Stromal cell of bone marrow (primary cell): ENCODE measurements at regions not wholly inside any gene's neighbourhood (a gene's known extent, or its start where the extent isn't known, plus 50 kb on each side); places are given as distances from the start of the nearest gene placed in this dataset.
"Not testable (repeated sequence)": the region's sequence is repeated elsewhere in the genome, so short reads cannot be mapped to it uniquely, and the experiment has no call there.

Source experiments
- DNase-seq: peaks from one replicate; pipeline ENCODE4 v3.0.0-alpha.2; 2012; ENCODE audit warnings: low read depth

DNA sequence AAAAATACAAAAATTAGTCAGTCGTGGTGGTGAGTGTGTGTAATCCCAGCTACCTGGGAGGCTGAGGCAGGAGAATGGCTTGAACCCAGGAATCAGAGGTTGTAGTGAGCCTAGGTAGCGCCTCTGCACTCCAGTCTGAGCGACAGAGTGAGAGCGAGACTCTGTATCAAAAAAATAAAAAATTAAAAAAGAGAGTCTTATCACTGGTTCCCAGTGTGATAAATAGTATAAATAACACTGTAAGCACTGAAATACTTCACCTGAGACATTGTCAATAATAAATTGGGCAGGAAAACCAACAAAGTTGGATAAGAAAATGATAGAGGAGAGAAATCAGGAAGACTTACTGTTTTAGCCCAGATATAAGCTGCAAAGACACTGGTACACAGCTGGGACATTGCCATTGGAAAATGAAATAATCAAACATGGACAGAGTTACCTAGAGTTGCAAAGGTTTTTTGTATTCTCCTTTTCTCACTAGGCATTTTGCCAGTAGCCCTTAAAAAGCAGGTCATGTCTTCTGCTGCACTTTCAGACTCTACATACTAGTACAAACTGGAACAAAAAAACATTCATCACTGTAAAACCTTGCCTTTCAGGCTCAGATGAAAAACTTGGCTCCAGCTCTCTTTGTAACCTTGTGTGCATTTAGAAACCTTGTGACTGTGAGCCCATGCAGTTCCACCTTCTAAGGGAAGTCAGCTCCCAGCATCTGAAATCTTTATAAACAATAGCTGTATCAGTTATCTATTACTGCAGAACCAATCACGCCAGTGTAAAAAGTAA, 55.0 kb upstream of the PPP1R2C start:
- DNase-seq, result no peak

DNA sequence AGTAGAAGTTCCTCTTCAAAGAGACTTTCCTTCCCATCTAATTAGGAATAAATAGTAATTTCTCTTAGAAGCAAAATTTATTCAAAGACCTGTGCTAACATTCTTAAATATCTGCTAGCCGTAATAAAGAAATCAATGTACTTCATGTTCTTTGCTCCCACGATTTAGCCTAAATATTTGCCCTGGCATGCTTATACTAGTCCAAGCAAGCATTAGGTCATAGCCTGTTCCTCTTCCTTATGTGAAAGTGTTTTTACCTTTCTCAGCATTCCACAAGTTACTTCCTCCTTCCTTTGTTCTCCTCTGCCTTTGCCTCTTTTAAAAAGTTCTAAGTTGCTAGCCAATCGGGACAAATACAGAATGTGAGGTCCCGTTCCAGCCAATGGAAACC, 55.6 kb upstream of the PPP1R2C start:
- DNase-seq, result not testable (repeated sequence)

DNA sequence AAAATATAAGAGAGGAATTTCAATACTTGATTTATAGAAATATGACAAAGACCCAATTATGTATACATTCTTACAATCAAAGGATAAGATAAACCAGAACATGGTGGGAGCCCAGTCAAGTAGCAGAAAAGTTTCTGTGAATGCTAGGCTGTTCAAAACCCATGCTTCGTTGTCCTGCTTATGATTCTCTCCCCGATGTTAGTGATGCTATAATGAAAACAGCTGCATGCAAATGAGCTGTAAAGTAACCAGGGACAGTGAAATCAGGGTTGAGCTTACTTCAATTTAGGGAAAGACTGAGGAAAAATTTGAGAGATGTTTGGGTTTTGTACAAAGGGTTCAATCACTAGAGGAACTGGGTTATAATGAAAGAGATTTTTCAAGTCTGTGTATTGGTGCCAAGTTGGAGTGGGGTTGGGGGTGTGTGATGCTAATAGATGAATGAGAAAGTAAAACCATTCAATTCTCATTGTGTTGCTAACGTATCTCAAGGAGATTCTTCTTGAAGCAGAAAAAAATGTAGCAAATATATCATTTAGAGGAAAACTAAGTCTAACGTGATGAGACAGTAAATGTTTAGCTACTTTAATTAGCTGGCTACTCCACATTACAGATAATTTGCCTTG, 59.3 kb upstream of the PPP1R2C start:
- DNase-seq, result no peak

DNA sequence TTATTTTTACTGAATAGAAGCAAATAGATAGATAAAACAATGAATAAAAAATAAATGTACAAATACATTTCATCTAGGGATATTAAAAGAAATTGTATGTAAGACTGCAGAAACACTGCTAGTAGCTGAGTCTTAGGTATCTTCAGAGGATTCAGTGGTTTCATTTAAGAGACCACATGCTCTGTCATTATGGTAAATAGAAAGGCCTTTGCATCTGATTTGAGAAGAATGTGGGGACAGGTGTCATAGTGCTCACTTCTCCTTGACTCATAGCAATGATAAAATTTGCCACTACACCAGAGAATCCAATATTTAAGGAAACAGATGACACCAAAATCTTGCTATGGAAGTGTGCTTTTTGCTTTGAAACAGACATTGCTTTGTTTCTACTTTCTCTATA, 59.8 kb upstream of the PPP1R2C start:
- no peak for DNase-seq

DNA sequence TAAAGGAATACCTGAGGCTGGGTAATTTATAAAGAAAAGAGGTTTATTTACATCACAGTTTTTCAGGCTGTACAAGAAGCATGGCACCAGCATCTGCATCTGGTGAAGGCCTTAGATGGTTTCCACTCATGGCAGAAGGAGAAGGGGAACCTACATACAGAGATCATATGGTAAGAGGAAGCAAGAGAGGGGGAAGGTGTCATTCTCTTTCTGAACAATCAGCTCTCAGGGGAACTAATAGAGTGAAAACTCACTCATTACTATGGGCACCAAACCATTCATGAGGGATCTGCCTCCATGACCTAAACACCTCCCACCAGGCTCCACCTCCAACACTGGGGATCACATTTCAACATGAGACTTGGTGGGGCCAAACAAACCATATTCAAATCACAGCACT, 61.7 kb upstream of the PPP1R2C start:
- DNase-seq, result no peak

DNA sequence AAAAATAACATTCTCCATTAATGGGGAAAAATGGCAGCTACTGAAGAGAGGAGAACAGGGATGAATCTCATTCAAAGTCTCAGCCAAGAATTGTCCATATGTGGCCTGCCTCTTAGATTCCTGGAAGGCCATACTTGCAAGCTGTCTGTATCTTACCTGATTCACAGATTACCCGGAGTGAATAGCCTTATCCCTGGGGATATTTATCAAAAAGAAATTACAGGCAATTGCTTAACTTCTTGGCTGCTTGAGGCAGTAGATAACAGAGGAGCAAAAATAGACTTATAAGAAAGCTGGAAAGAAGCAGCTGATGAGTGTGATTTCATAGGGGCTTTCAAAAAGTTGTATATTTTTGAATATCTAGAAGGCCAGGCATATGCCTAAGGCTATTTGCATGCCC, 68.8 kb upstream of the PPP1R2C start:
- no peak for DNase-seq

DNA sequence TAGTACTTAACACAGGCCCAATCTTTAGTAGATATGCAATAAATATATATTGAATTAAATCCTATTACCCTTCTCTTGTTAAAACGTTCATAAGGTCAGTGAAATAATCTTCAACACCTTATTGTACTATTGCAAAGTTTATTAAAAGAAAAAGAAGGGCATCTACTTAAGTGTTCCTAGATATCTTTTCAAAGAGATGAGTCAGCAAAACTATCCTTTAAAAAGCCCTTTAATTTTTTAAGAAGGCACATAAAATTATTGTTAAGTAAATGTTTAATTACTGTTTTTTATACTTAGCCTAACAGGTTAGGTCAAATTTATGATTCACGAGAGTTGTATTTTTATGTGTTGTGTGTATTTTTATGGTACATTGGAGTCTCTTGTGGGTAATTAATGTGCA, 77.3 kb upstream of the PPP1R2C start:
- DNase-seq, result no peak

DNA sequence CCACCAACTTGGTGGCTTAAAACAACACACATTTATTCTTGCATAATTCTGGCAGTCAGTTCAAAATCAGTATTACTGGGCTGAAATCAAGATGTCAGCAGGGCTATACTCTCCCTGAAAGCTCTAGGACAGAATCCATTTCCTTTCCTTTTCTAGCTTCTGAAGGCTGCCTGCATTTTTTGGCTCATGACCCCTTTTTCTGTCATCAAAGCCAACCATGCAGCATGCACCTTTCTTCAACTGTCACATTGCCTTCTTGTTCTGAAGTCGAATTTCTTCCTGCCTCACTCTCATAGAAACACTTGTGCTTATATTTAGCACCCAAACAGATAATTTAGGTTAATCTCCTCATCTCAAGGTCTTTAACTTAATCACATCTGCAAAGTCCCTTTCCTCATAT, 79.8 kb upstream of the PPP1R2C start:
- DNase-seq, result no peak

DNA sequence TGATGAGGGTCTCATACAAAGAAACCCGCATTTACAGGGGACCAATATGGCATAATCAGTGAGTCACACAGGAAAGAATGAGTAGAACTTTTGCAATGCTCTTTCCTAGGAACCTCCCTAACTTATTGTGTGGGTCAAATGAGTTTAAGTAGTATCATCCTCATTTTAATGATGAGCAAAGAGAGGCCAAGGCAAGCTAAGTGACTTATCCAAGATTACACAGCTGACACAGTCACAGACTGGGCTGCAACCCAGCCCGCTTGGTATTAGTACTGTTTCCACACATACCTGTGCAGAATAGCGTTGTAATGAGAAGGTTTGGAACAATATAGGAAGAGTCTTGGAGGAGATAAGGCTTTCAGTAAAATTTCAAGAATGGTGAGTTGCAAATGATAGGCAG, 91.0 kb upstream of the PPP1R2C start:
- DNase-seq, result no peak

DNA sequence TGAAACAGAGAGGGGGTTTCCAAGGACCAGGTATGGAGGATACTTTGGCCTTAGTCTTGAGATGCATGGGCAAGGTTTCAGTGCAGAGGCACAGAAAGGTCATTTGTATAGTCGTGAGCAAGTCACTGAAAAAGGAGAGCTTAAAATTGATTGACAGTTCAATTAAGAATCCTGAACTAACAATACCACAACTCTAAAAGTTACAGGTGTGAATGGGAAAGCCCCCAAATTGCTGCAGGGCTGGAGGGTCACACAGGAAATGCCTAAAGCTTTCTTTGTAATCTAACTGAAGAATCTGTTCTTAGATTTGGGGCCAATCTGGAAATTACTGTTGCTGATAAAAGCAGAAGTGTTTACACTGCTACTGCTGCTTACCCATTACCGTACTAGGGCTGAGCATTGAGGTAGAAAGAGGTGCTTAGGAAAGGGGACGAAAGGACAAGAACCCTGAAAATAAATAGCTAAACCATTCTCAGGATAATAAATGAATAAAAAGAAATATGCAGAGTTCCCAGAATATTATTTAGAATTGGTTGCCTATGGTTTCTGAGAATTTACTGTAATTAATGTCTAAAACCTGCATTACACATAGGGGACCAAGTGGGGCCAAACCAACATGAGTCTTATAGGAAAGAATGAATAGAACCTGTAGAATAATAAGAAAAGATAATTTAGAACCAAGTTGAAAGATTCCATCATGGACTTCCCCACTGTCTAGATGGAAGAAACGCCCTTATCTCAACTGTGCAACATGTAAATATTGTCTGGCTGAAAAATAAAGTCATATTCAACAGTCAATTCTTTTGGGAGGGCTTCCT, 91.9 kb upstream of the PPP1R2C start:
- no peak for DNase-seq

DNA sequence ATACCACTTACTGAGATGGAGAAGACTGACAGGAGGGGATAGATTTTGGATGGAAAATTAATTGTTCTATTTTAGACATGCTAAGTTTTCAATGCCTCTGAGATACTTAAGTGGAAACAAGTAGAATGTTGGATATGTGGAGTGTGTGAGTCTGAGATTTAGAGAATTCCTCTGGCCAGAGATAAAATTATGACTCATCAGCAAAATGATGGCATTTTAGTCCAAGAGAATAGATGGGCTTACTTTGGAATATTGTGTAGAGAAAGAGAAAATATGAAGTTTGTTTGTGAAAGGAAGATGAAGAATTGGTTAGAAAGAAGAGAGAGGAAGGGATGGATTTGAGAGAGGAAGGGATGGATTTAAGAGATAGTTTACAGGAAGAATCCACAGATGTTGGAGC, 108.6 kb upstream of the PPP1R2C start:
- DNase-seq, result no peak

DNA sequence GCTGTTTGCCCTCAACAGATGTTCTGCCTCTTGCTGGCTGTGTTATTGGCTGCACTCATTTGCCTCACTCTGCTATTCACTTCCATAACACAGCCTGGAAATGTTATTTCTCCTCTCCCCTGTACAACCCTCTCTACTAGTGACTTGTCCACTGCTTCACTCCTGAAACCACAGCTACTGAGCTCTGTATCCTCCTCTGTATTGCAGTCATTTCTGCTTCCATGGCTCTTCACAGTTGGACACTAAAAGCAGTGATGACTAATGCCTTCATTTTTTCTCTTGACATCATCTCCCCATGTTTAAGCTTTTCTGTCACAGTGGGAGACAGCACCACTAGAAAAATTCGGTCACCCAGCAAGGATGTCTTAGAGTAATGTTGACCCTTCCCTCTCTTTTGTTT, 123.0 kb upstream of the PPP1R2C start:
- DNase-seq, result no peak

DNA sequence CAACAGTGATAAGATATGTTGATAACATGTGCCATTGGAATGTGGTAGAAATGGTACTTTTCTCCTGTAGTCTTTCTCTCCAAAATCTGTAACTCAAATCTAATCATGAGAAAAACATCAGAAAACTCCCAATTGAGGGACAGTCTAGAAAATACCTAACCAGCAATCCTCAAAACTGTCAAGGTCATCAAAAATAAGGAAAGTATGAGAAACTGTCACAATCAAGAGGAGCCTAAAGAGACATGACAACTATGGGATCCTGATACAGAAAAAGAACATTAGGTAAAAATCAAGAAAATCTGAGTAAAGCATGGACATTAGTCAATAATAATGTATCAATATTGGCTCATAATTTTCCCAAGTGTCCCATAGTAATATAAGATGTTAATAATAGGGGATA, 124.5 kb upstream of the PPP1R2C start:
- DNase-seq, result no peak

DNA sequence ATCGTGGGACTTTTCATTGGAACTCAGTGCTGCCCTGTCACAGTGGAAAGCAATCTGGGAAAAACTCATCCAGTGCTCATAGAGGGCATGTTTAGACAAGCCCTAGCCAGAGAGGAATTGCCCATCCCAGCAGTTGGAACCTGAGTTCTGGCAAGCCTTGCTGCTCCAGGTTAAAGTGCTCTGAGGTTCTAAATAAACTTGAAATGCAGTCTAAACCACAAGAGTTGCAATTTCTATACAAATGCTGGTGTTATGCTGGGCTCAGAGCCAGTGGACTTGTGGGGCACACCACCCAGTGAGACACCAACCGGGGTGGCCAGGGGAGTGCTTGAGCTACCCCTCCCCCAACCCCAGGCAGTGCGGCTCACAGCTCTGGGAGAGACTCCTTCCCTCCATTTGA, 142.8 kb upstream of the PPP1R2C start:
- DNase-seq, result no peak

DNA sequence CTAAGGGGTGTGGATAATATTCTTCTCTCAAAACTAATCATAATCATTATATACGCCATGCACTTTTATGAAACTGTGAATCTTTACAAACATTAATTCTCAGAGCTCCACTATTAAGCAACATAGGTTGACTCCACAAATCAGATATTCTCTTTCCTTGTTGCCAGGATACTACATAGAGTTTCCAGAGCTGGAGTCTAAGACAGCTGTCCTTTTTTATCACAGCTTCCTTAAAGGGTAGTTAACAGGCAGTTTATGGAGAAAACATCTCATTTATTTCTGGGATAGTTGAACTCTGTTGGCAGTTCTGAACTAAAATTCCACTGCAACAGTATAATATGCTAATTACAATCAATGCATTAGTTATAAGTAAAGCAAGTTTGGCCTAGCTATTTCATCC, 152.1 kb upstream of the PPP1R2C start:
- DNase-seq, result no peak

DNA sequence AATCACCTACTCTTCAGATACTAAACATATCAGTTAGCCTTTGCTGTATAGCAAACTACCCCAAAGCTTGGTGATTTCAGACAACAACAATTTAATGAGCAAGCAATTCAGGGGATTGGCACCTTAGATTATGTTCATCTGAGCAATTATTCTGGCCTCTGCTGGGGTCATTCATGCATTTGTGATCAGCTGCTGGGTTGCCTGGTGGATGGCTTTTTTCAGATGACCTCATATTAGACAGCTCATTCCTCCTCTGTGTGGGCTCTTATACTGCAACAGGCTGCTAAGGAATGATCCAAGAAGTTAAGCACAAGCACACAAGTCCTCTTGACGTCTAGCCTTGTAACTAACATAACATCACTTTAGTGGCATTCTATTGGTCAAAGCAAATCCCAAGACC, 153.0 kb upstream of the PPP1R2C start:
- DNase-seq, result no peak

DNA sequence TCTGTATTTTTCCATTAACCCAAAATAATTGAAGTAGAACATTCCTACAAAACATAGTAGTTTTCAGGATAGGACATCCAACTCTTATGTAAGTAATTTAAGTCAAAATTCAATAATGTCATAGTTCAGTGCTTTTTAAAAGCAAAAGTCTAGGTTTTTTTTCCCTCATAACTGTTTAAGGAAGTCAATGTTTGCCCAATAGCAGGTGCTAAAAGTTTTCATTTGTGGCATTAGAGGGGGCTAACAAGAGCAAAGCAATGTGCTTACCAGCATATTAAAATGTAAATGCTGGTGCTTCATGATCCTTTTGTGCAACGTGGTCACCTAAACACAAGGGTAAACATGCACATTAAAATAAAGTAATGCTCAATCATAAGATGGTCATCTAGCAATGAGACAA, 155.2 kb upstream of the PPP1R2C start:
- DNase-seq, result no peak

DNA sequence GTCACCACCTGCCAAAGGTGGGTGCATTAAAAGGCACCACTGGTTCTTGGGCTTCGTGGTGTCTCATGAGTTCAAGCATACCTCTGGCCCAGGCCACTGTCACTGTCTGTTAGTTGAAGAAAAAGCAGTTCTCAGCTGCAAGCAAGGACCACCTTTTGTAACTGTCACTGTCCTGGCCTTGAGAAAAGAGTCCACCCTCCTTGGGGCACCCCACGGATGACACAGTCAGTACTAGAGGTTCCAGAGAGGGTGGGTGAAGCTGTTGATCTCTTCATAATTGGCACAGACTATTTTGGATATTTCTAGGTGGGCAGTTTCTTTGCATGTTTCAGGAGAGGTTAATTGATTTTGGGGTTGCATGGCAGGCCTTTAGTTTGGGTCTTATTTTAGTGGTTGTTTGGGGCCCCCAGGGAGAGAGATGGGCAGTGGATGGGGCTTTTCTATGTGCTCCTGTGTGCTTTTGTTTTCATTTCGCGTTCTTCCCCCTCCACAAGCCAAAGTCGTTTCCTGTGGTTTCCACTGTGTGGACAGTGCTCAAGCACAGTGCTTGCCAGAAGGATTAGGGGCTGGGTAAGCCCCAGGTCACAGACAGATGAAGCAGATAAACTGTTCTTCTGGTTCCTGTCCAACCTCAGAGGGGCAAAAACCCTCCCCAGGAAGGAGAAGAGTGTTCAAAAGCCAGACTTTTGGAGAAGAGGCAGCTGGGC, 156.2 kb upstream of the PPP1R2C start:
- DNase-seq, result no peak

DNA sequence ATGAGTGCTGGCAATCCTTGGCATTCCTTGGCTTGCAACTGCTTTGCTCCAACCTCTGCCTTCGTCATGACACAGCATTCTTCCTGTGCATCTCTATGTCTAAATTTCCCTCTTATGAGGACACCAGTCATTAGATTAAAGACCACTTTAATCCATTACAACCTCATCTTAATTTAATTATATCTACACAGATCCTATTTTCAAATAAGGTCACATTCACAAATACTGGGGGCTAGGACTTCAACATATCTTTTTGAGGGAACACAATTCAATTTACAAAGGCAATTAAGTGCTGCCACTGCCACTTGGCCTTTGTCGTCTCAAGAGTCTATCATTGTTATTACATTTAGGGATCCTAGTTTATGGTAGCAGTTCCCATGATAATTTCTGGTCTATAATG, 163.7 kb upstream of the PPP1R2C start:
- no peak for DNase-seq

DNA sequence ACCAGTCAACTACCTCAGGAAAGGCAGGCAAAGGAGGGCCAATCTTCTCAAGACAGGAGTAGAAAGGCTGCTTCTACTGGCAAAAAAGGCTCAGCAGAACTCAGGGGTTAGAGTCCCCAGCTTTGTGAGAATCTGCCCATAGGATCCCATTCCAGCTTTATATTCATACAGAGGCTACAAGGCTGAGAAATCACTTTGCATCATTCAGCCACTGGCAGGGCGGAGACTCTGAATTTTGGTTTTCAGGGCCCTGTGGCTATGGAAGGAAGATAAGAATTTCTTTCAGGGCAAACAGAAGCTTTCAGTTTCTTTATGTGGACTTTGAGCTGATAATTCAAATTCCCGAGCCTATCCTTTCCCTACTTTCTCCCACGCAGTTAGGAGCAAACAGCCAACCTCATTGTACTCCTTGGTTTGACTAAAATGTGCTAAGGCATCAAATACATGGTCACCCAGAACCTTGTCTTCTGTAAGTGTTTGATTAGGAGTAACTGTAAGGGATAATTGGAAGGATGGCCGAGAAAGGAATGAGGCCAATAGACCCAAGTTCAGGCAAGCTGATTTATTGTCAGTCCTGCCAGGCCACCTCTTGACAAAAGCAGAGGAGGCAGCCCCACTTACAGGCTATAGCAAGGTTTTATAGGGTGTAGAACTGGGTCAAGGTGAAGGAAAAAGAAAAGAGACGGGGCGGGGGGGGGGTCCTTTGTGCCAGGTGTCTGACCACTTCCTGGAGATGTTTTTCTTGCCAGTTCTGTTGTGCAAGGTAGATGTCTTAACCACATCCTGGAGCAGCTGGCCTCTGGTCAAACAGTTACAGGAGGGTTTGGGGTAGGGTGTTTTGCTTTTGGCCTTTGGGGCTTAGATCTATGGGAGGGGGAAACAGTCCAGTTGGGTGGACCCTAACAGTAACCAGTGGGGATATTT, 165.3 kb upstream of the PPP1R2C start:
- DNase-seq, result no peak

DNA sequence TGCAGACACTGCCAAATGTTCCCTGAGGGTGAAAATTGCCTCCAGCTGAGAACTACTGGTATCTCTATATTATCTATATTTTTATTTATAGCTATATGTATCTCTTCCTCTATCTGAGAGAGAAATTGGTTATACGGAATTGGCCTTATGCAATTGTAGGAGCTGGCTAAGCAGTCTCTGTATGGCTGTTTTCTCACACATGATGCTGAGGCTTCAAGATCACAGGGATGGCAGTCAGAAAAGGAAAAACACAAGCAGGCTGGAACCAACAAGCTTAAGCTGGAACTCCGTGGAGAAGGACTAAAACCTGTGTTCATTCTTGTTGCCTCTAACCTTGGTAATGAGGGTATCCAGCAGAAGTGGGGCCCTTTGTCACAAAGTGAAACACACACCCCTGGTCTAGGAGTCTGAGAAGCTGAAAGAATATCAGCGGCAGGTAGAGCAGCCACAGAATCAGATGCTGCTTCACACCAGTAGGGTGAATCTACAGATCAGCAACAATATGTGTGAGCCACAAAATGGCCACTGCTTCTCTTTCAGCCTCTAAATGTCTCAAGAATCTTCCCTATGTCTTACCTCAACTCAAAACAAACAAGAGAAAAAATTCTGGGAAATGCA, 166.5 kb upstream of the PPP1R2C start:
- DNase-seq, result no peak
